Loucy (cell line): ENCODE measurements at regions not wholly inside any gene's neighbourhood (a gene's known extent, or its start where the extent isn't known, plus 50 kb on each side); places are given as distances from the start of the nearest gene placed in this dataset.

Source experiments
- CTCF ChIP-seq: fragments of 200-600 bp; sonication (generic); conservative IDR thresholded peaks from 2 replicates; pipeline ENCODE4 v1.5.1; 2014; ENCODE audit warnings: mild to moderate bottlenecking, antibody characterized with exemption, low read length
- EZH2phosphoT487 ChIP-seq: fragments of 200-600 bp; IDR thresholded peaks from 2 replicates; pipeline ENCODE4 v1.6.1; 2018; ENCODE audit warnings: antibody characterized with exemption, mild to moderate bottlenecking, moderate library complexity, borderline replicate concordance

- TF ChIP-seq CTCF: no peak
- no peak for TF ChIP-seq EZH2phosphoT487
Observed at GRCh38 chr2:167758292-167758691, 489.1 kb downstream of the STK39 start.
